Skeletal muscle satellite cell (primary cell): ENCODE measurements at regions not wholly inside any gene's neighbourhood (a gene's known extent, or its start where the extent isn't known, plus 50 kb on each side); places are given as distances from the start of the nearest gene placed in this dataset.

Experiments
- H3K27me3 ChIP-seq: 2 replicates; pipeline ENCODE4 v1.7.0; 2013; ENCODE audit warnings: low read length; ENCODE audit not compliant: control insufficient read depth, insufficient read depth
- H3K36me3 ChIP-seq: 2 replicates; pipeline ENCODE4 v1.7.0; 2013; ENCODE audit warnings: mild to moderate bottlenecking, control low read depth, low read length; ENCODE audit not compliant: insufficient read depth
- H3K4me1 ChIP-seq: 2 replicates; pipeline ENCODE4 v1.7.0; 2013; ENCODE audit warnings: low read length; ENCODE audit not compliant: control insufficient read depth, insufficient read depth
- H3K4me2 ChIP-seq: 2 replicates; pipeline ENCODE4 v1.7.0; 2013; ENCODE audit warnings: mild to moderate bottlenecking, low read length
- H3K4me3 ChIP-seq: 2 replicates; pipeline ENCODE4 v1.7.0; 2013; ENCODE audit warnings: low read length
- H3K9ac ChIP-seq: 2 replicates; pipeline ENCODE4 v1.7.0; 2013; ENCODE audit warnings: mild to moderate bottlenecking, low read depth, low read length, moderate library complexity
- H3K9me3 ChIP-seq: replicated peaks from 2 replicates; pipeline ENCODE4 v1.7.0; 2013; ENCODE audit warnings: mild to moderate bottlenecking, control low read depth, low read length

DNA sequence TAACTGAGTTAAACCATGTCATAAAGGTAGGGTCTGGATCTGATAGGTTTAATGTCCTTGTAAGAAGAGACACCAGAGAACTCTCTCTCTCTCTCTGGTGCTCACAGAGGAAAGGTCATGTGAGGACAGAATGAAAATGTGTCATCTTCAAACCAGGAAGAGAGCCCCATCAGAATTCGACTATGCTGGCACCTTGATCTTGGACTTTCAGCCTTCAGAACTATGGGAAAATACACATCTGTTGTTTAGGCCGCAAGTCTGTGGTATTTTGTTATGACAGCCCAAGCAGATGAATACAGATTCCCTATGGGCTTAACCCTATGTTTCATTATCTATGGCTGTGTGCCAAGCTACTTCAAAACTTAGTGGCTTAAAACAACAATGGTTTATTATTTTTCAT lies 105.5 kb upstream of the DDIT4L start:
- Histone ChIP-seq H3K4me2 (no peak overlapping the region), H3K36me3 (no peaks in the 10 kb centered on the region), H3K9me3 (peaks cover 11% of the 10 kb centered on the region), H3K9ac (no peak overlapping the region), H3K4me1 (peaks cover 20% of the 10 kb centered on the region), H3K4me3 (no peak overlapping the region), H3K27me3 (no peaks in the 10 kb centered on the region)

GRCh38 chr4:100294356-100294755 lies 104.1 kb upstream of the DDIT4L start:
- H3K9me3 ChIP-seq: peaks cover 11% of the 10 kb centered on the region

DNA sequence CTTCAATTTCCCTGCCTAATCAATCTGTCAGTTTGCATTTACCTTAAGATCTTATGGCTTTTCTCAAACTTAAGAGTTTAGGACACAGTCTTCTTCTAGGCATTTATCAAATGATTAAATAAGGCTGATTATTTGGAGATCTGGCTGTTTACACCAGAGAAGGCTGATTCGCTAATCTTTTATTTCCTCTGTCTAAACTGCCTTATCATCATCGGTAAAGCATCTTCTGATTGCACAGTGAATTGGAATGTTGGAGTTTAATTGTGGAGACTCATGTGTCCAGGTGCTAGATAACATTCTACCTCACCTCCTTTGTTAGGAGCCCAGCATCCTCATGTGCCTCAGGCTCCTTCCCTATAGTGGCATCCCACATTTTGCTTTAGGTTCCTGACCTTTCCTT lies 100.3 kb upstream of the DDIT4L start:
- Histone ChIP-seq H3K4me2 (peak overlapping the region; percentile 8), H3K27me3 (no peaks in the 10 kb centered on the region), H3K4me3 (no peak overlapping the region), H3K9ac (no peak overlapping the region), H3K4me1 (peaks cover 28% of the 10 kb centered on the region), H3K9me3 (peaks cover 3% of the 10 kb centered on the region), H3K36me3 (no peaks in the 10 kb centered on the region)

More at GRCh38 chr4:100294356-100294755, 104.1 kb upstream of the DDIT4L start:
- Histone ChIP-seq H3K36me3 (no peaks in the 10 kb centered on the region), H3K4me3 (no peak overlapping the region), H3K4me1 (peaks cover 30% of the 10 kb centered on the region), H3K9ac (no peak overlapping the region), H3K27me3 (no peaks in the 10 kb centered on the region), H3K4me2 (no peak overlapping the region)

DNA sequence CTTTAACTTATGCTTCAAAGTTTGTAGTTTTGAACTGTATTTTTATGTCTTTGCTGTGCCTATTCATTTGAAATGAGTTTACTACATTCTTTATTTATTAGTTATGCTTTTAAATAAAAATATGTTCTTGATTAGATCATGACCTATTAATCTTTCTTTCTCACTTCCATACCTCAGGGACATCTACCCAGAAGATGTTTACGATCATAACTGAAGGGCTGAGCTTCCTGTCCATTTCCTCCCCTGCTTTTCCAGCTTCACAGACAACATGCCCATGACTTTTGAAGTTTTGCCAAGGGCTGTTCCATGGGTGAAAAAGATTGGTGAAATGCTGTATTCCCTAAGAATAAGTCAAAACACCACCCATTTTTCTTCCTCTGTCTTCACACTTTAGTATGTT lies 99.7 kb upstream of the DDIT4L start:
- peaks cover 28% of the 10 kb centered on the region for H3K4me1 ChIP-seq
- no peaks in the 10 kb centered on the region for H3K36me3 ChIP-seq
- H3K9me3 ChIP-seq: no peaks in the 10 kb centered on the region
- H3K9ac ChIP-seq: no peak overlapping the region
- peak overlapping the region; percentile 39 for H3K4me2 ChIP-seq
- no peaks in the 10 kb centered on the region for H3K27me3 ChIP-seq
- no peak overlapping the region for H3K4me3 ChIP-seq

- Histone ChIP-seq H3K9me3 (no peaks in the 10 kb centered on the region), H3K36me3 (no peaks in the 10 kb centered on the region), H3K9ac (no peak overlapping the region), H3K4me1 (peaks cover 28% of the 10 kb centered on the region), H3K27me3 (no peaks in the 10 kb centered on the region), H3K4me2 (peak overlapping the region; percentile 39), H3K4me3 (no peak overlapping the region)
These were observed 99.2 kb upstream of the DDIT4L start for GRCh38 chr4:100289530-100289888.

DNA sequence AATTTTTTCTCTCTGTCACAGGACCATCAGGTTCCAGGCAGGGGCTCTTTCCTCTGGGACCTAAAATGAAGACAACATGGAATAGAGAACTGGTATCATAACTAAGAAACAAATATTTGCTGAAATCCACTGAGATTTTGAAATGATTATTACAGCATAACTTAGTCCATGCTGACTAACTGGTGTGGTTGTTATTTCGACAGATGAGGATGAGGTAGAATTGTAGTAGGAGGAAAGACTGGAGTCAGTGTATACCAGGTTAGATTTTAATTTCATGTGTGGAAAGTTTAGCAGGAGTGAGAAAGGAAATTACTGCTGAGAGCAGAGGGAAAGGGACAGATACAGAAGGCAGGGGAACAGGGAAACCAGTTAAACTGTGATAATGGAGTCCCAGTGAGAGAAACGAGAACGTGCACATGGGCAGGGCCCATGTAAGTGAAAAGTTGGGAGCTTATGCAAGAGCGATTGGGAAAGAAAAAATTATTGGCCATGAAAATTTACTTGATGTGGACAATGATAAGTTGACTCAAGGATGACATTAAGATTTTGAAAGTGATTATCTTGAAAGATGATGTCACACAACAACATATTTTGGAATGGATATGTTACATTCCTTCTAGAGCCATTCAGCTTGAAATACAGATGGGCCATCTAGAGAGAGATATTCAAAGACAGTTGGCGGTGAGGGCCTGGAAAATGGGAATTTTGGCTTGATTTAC lies 98.7 kb upstream of the DDIT4L start:
- Histone ChIP-seq H3K36me3 (no peaks in the 10 kb centered on the region), H3K9ac (no peak overlapping the region), H3K4me1 (peaks cover 28% of the 10 kb centered on the region), H3K4me3 (no peak overlapping the region), H3K9me3 (no peaks in the 10 kb centered on the region), H3K27me3 (no peaks in the 10 kb centered on the region), H3K4me2 (peak overlapping the region; percentile 39)

DNA sequence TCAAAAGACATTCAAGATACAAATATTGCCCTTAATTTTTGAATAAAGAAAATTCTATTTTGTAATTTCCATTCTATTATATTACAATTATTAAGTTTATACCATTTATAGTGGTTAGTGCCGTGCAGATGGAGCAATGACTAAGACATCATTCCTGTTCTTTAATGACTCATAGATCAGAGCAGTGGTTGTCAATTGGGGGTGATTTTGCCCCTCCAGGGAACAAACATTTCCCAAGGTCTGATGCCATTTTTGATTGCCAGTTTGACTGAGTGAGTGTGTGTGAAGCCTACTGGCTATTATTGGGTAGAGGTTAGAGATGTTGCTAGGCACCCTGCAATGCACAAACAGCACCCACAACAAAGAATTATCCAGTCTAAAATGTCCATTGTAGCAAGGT lies 97.9 kb upstream of the DDIT4L start:
- H3K27me3 ChIP-seq: no peaks in the 10 kb centered on the region
- H3K36me3 ChIP-seq: no peaks in the 10 kb centered on the region
- H3K4me2 ChIP-seq: no peak overlapping the region
- H3K4me1 ChIP-seq: peaks cover 28% of the 10 kb centered on the region
- no peak overlapping the region for H3K4me3 ChIP-seq
- no peak overlapping the region for H3K9ac ChIP-seq
- H3K9me3 ChIP-seq: no peaks in the 10 kb centered on the region

DNA sequence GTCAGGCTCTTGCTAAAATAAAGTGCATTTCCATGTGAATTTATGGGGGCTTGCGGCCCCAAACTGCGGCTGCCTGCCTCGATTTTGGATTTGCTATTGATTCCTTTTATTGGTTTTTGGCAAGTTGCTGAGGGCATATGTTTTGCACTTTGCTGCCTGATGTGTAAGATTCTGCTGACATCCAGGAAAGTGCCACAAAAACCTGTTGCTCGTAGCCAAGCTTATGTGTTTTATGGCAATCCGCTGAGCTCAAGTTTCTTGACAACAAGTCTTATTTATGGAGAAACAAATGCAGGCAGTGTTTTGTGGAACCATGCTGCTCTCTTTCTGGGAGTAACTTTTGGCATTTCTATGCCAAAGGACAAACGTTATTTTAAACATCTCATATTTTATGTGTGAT lies 97.3 kb upstream of the DDIT4L start:
- Histone ChIP-seq H3K36me3 (no peaks in the 10 kb centered on the region), H3K27me3 (no peaks in the 10 kb centered on the region), H3K9me3 (no peaks in the 10 kb centered on the region), H3K9ac (no peak overlapping the region), H3K4me2 (no peak overlapping the region), H3K4me3 (no peak overlapping the region), H3K4me1 (peaks cover 28% of the 10 kb centered on the region)

GRCh38 chr4:100286636-100287035 lies 96.4 kb upstream of the DDIT4L start:
- Histone ChIP-seq H3K4me3 (no peak overlapping the region), H3K9me3 (no peaks in the 10 kb centered on the region), H3K9ac (no peak overlapping the region), H3K4me2 (no peak overlapping the region), H3K36me3 (no peaks in the 10 kb centered on the region), H3K27me3 (no peaks in the 10 kb centered on the region), H3K4me1 (peaks cover 28% of the 10 kb centered on the region)

DNA sequence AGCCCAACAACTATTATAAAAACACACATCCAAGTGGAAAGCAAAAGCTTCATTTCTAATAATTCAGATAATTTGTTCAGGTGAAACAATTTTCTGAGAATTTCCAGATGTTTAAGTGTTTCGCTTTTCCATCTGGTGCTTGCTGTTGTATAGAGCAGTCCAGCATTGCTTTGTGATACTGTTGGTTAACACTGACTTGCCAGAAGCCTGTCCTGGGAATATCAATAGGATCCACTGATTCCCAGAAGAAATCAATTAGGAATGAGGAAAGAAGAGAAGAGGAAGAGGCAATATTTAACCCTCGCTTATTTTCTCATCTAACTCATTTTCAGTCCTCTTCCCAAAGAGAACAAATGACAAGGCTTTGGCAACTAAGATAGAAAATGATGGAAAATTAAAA lies 94.9 kb upstream of the DDIT4L start:
- H3K9me3 ChIP-seq: no peaks in the 10 kb centered on the region
- peaks cover 21% of the 10 kb centered on the region for H3K4me1 ChIP-seq
- H3K4me3 ChIP-seq: no peak overlapping the region
- H3K4me2 ChIP-seq: no peak overlapping the region
- no peaks in the 10 kb centered on the region for H3K27me3 ChIP-seq
- no peak overlapping the region for H3K9ac ChIP-seq
- no peaks in the 10 kb centered on the region for H3K36me3 ChIP-seq

GRCh38 chr4:100284129-100284880 lies 94.0 kb upstream of the DDIT4L start:
- H3K4me1 ChIP-seq: peaks cover 13% of the 10 kb centered on the region
- H3K4me2 ChIP-seq: no peak overlapping the region
- H3K9me3 ChIP-seq: no peaks in the 10 kb centered on the region
- no peaks in the 10 kb centered on the region for H3K36me3 ChIP-seq
- H3K4me3 ChIP-seq: no peak overlapping the region
- H3K27me3 ChIP-seq: no peaks in the 10 kb centered on the region
- no peak overlapping the region for H3K9ac ChIP-seq

- Histone ChIP-seq H3K4me1 (no peaks in the 10 kb centered on the region), H3K27me3 (no peaks in the 10 kb centered on the region), H3K9me3 (no peaks in the 10 kb centered on the region), H3K9ac (no peak overlapping the region), H3K36me3 (no peaks in the 10 kb centered on the region), H3K4me2 (no peak overlapping the region), H3K4me3 (no peak overlapping the region)
These were observed 90.5 kb upstream of the DDIT4L start for GRCh38 chr4:100280807-100281206.
